OCI-LY1 (cell line): ENCODE measurements at regions not wholly inside any gene's neighbourhood (a gene's known extent, or its start where the extent isn't known, plus 50 kb on each side); places are given as distances from the start of the nearest gene placed in this dataset.

Experiments
- H2AFZ ChIP-seq: fragments of 200-600 bp; sonication (generic), shearing (Covaris generic); 2 replicates; pipeline ENCODE4 v1.6.0; 2014; ENCODE audit warnings: antibody characterized with exemption, mild to moderate bottlenecking, low read length
- H3F3A ChIP-seq: fragments of 200-600 bp; sonication (generic), shearing (Covaris generic); 2 replicates; pipeline ENCODE4 v1.6.0; 2014; ENCODE audit warnings: mild to moderate bottlenecking, antibody characterized with exemption, low read length, moderate library complexity; ENCODE audit not compliant: insufficient read depth
- H3K27ac ChIP-seq: fragments of 200-600 bp; sonication (generic); 2 replicates; pipeline ENCODE4 v1.5.1; 2014; ENCODE audit warnings: low read length, mixed run types, mild to moderate bottlenecking, low read depth; ENCODE audit not compliant: poor library complexity, severe bottlenecking
- H3K27me3 ChIP-seq: fragments of 200-600 bp; sonication (generic); 2 replicates; pipeline ENCODE4 v1.6.0; 2014; ENCODE audit warnings: antibody characterized with exemption, mild to moderate bottlenecking, low read length, moderate library complexity; ENCODE audit not compliant: insufficient read depth
- H3K36me3 ChIP-seq: fragments of 200-600 bp; sonication (generic); 2 replicates; pipeline ENCODE4 v1.6.1; 2014; ENCODE audit warnings: mild to moderate bottlenecking, antibody characterized with exemption, low read length, moderate library complexity, mixed read lengths; ENCODE audit not compliant: insufficient read depth
- H3K4me1 ChIP-seq: fragments of 200-600 bp; sonication (generic); 2 replicates; pipeline ENCODE4 v1.5.1; 2014; ENCODE audit warnings: mild to moderate bottlenecking, low read length, moderate library complexity; ENCODE audit not compliant: insufficient read depth, severe bottlenecking
- H3K4me2 ChIP-seq: fragments of 200-600 bp; sonication (generic), shearing (Covaris generic); 2 replicates; pipeline ENCODE4 v1.6.1; 2014; ENCODE audit warnings: low read length
- H3K4me3 ChIP-seq: fragments of 200-600 bp; sonication (generic); 2 replicates; pipeline ENCODE4 v1.5.1; 2014; ENCODE audit warnings: low read length, low read depth, mild to moderate bottlenecking, mixed read lengths; ENCODE audit not compliant: poor library complexity, severe bottlenecking
- H3K79me2 ChIP-seq: fragments of 200-600 bp; shearing (Covaris generic); 2 replicates; pipeline ENCODE4 v1.6.1; 2016; ENCODE audit warnings: mixed run types, low read length, mixed read lengths; ENCODE audit not compliant: insufficient read depth
- H3K9ac ChIP-seq: fragments of 200-600 bp; sonication (generic), shearing (Covaris generic); 2 replicates; pipeline ENCODE4 v1.6.1; 2014; ENCODE audit warnings: mild to moderate bottlenecking, low read length, mixed read lengths
- H3K9me2 ChIP-seq: fragments of 200-600 bp; sonication (generic), shearing (Covaris generic); 2 replicates; pipeline ENCODE4 v1.6.1; 2014; ENCODE audit warnings: low read depth, mild to moderate bottlenecking, low read length, mixed read lengths
- H3K9me3 ChIP-seq: fragments of 200-600 bp; shearing (Covaris generic); 2 replicates; pipeline ENCODE4 v1.6.1; 2014; ENCODE audit warnings: low read length, mixed read lengths
- H4K20me1 ChIP-seq: fragments of 200-600 bp; sonication (generic), shearing (Covaris generic); 2 replicates; pipeline ENCODE4 v1.6.0; 2016; ENCODE audit warnings: mild to moderate bottlenecking, low read length; ENCODE audit not compliant: insufficient read depth
- EZH2 ChIP-seq: fragments of 200-600 bp; sonication (generic), shearing (Covaris generic); IDR thresholded peaks from 2 replicates; pipeline ENCODE4 v1.8.0; 2017; ENCODE audit warnings: borderline replicate concordance, mixed run types, mild to moderate bottlenecking, antibody characterized with exemption, low read length, moderate library complexity, mixed read lengths
- TF ChIP-seq, protein P1 (sequence below): fragments of 200-600 bp; sonication (generic), shearing (Covaris generic); IDR thresholded peaks from 2 replicates; pipeline ENCODE4 v1.5.1; 2017; ENCODE audit warnings: mild to moderate bottlenecking, antibody characterized with exemption, low read length, moderate library complexity, mixed read lengths

DNA sequence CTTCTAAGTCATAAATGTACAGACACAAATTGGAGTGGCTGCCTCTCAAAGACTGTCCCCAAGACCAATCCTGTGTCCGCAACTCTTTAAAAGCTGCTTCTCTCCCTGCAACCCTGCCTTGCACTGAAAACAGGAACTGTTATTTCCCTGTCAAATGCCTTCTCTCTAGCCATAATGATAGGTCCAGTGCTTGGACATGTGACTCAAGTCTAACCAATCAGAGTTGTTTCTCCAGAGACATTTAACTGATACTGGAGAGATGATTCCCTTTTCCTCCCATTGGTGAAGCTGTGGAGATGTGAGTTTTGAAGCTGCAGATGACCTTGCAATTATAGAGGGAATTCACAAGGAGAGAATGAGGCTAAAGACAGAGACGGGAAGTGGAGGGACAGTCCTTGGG is 253.3 kb upstream of the CDH5 start:
- H3K4me1 ChIP-seq = no peaks in the 10 kb centered on the region
- no peak overlapping the region for H2AFZ ChIP-seq
- no peak overlapping the region for H3K4me2 ChIP-seq
- H3K27me3 ChIP-seq = no peaks in the 10 kb centered on the region
- no peaks in the 10 kb centered on the region for H3F3A ChIP-seq
- H3K9me3 ChIP-seq = no peaks in the 10 kb centered on the region
- no peaks in the 10 kb centered on the region for H4K20me1 ChIP-seq
- H3K27ac ChIP-seq = no peak overlapping the region
- no peaks in the 10 kb centered on the region for H3K36me3 ChIP-seq
- TF ChIP-seq, protein P1, sequence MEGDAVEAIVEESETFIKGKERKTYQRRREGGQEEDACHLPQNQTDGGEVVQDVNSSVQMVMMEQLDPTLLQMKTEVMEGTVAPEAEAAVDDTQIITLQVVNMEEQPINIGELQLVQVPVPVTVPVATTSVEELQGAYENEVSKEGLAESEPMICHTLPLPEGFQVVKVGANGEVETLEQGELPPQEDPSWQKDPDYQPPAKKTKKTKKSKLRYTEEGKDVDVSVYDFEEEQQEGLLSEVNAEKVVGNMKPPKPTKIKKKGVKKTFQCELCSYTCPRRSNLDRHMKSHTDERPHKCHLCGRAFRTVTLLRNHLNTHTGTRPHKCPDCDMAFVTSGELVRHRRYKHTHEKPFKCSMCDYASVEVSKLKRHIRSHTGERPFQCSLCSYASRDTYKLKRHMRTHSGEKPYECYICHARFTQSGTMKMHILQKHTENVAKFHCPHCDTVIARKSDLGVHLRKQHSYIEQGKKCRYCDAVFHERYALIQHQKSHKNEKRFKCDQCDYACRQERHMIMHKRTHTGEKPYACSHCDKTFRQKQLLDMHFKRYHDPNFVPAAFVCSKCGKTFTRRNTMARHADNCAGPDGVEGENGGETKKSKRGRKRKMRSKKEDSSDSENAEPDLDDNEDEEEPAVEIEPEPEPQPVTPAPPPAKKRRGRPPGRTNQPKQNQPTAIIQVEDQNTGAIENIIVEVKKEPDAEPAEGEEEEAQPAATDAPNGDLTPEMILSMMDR = no peak
- TF ChIP-seq EZH2 = no peak
- no peak overlapping the region for H3K9ac ChIP-seq
- H3K4me3 ChIP-seq = no peak overlapping the region
- no peaks in the 10 kb centered on the region for H3K79me2 ChIP-seq
- H3K9me2 ChIP-seq = no peaks in the 10 kb centered on the region

GRCh38 chr16:66109677-66110076 is 256.8 kb upstream of the CDH5 start:
- no peak overlapping the region for H3K27ac ChIP-seq
- no peak overlapping the region for H3K4me2 ChIP-seq
- H3K9ac ChIP-seq = no peak overlapping the region
- no peaks in the 10 kb centered on the region for H3K4me1 ChIP-seq
- no peaks in the 10 kb centered on the region for H3K9me3 ChIP-seq
- no peaks in the 10 kb centered on the region for H3K79me2 ChIP-seq
- H4K20me1 ChIP-seq = no peaks in the 10 kb centered on the region
- H3K9me2 ChIP-seq = no peaks in the 10 kb centered on the region
- H3K4me3 ChIP-seq = no peak overlapping the region
- H3K36me3 ChIP-seq = no peaks in the 10 kb centered on the region
- H3K27me3 ChIP-seq = no peaks in the 10 kb centered on the region
- TF ChIP-seq, protein P1 = no peak
- TF ChIP-seq EZH2 = no peak
- H3F3A ChIP-seq = no peaks in the 10 kb centered on the region
- no peak overlapping the region for H2AFZ ChIP-seq

GRCh38 chr16:66107661-66108060 is 258.8 kb upstream of the CDH5 start:
- Histone ChIP-seq H2AFZ (no peak overlapping the region), H3K9me2 (no peaks in the 10 kb centered on the region), H3K27ac (no peak overlapping the region), H3K4me1 (no peaks in the 10 kb centered on the region), H3K4me2 (no peak overlapping the region), H3K79me2 (no peaks in the 10 kb centered on the region), H3K9me3 (no peaks in the 10 kb centered on the region), H3K27me3 (no peaks in the 10 kb centered on the region), H4K20me1 (no peaks in the 10 kb centered on the region), H3K9ac (no peak overlapping the region), H3K4me3 (no peak overlapping the region), H3F3A (no peaks in the 10 kb centered on the region), H3K36me3 (no peaks in the 10 kb centered on the region)
- TF ChIP-seq, protein P1 = no peak
